Sigmoid colon (tissue), 6 donors: ENCODE measurements at regions not wholly inside any gene's neighbourhood (a gene's known extent, or its start where the extent isn't known, plus 50 kb on each side); places are given as distances from the start of the nearest gene placed in this dataset.

Source experiments
- DNase-seq: peaks from one replicate; pipeline ENCODE4 v3.0.0-alpha.2; 2019
- H3K27ac ChIP-seq, 4 donors: fragments of 200-600 bp; sonication (generic); one replicate each; pipeline ENCODE4 v1.5.1; 2016 to 2019; ENCODE audit warnings: mild to moderate bottlenecking in 1 of 4
- H3K27me3 ChIP-seq, 3 donors: fragments of 200-600 bp; sonication (generic); one replicate each; pipeline ENCODE4 v1.5.1; 2019; ENCODE audit warnings: mild to moderate bottlenecking in 1 of 3
- H3K36me3 ChIP-seq, 4 donors: fragments of 200-600 bp; sonication (generic); one replicate each; pipeline ENCODE4 v1.5.1; 2016 to 2019
- H3K4me1 ChIP-seq, 4 donors: fragments of 200-600 bp; sonication (generic); one replicate each; pipeline ENCODE4 v1.5.1; 2017 to 2019
- H3K4me3 ChIP-seq, 4 donors: fragments of 200-600 bp; sonication (generic); one replicate each; pipeline ENCODE4 v1.5.1; 2017 to 2019; ENCODE audit warnings: mild to moderate bottlenecking in 2 of 4, moderate library complexity in 1 of 4
- H3K9me3 ChIP-seq, 4 donors: fragments of 200-600 bp in 3 of 4; sonication (generic) in 3 of 4; one replicate each; pipeline versions ENCODE4 v1.5.1 to v1.6.1; 2013 to 2019
- CTCF ChIP-seq, 4 experiments: fragments of 450-650 bp in 3 of 4; fragments of 200-600 bp in 1 of 4; IDR thresholded peaks; one replicate each; pipeline ENCODE4 v1.5.1; 2016 to 2019; ENCODE audit warnings: antibody characterized with exemption in 4 of 4, mild to moderate bottlenecking in 3 of 4, moderate library complexity in 2 of 4
- EP300 ChIP-seq, 4 donors: sonication (generic); formaldehyde crosslinking; IDR thresholded peaks; one replicate each; pipeline ENCODE4 v1.6.1; 2017; ENCODE audit warnings: antibody characterized with exemption in 4 of 4
- POLR2A ChIP-seq, 2 donors: fragments of 450-650 bp; IDR thresholded peaks; one replicate each; pipeline ENCODE4 v1.6.1; 2016; ENCODE audit warnings: antibody characterized with exemption in 2 of 2, mild to moderate bottlenecking in 2 of 2, moderate library complexity in 2 of 2
- POLR2AphosphoS5 ChIP-seq, 4 donors: sonication (generic); formaldehyde crosslinking; IDR thresholded peaks; one replicate each; pipeline ENCODE4 v1.6.1; 2017; ENCODE audit warnings: antibody characterized with exemption in 4 of 4
- WGBS, 2 donors: extraction: QIAGEN DNeasy Blood & Tissue Kit; methylation state at CpG; one replicate each; pipeline ENCODE4 v1.1.7; 2013; 5-methylcytosine and 5-hydroxymethylcytosine counted together
- intact Hi-C: fragments of 100-400 bp; cut with DNase I; formaldehyde crosslinking; loops from one replicate; pipeline ENCODE4 v1.15.1; 2023
- donor health status: healthy with polysubstance abuse.
- donor health status: healthy.

- Histone ChIP-seq H3K9me3 (no peaks in the 10 kb centered on the region), H3K4me3 (no peak overlapping the region), H3K36me3 (no peaks in the 10 kb centered on the region), H3K27me3 (no peaks in the 10 kb centered on the region), H3K4me1 (no peaks in the 10 kb centered on the region), H3K27ac (no peak overlapping the region)
- WGBS, 2 donors = 55 to 87% methylated on average over 5 of the region's 5 CpGs
- DNase-seq = no peak
- TF ChIP-seq POLR2AphosphoS5 (IDR thresholded peaks at IDR 0.05) (no peak), EP300 (IDR thresholded peaks at IDR 0.05) (no peak), CTCF (IDR thresholded peaks at IDR 0.05) (no peak), POLR2A (IDR thresholded peaks at IDR 0.05) (no peak)
- intact Hi-C loops = no loop called here
These were observed 324.0 kb upstream of the ROPN1 start for GRCh38 chr3:124316034-124316287.

- Histone ChIP-seq H3K27ac (no peak overlapping the region), H3K4me3 (no peak overlapping the region)
- DNase-seq = no peak
These were observed 326.1 kb upstream of the ROPN1 start for GRCh38 chr3:124318014-124318413.

GRCh38 chr3:124318656-124319055, 326.7 kb upstream of the ROPN1 start:
- Histone ChIP-seq H3K4me3 (no peak overlapping the region), H3K36me3 (no peaks in the 10 kb centered on the region), H3K9me3 (no peaks in the 10 kb centered on the region), H3K4me1 (no peaks in the 10 kb centered on the region), H3K27me3 (no peaks in the 10 kb centered on the region), H3K27ac (no peak overlapping the region)
- intact Hi-C loops = no loop called here
- TF ChIP-seq POLR2A (IDR thresholded peaks at IDR 0.05) (no peak), EP300 (IDR thresholded peaks at IDR 0.05) (no peak), CTCF (IDR thresholded peaks at IDR 0.05) (no peak), POLR2AphosphoS5 (IDR thresholded peaks at IDR 0.05) (no peak)
- WGBS, 2 donors = 51 to 74% methylated on average over 3 of the region's 3 CpGs
- DNase-seq = no peak

More at GRCh38 chr3:124318014-124318413, 326.1 kb upstream of the ROPN1 start:
- intact Hi-C loops = no loop called here
- no peaks in the 10 kb centered on the region for H3K4me1 ChIP-seq
- no peaks in the 10 kb centered on the region for H3K36me3 ChIP-seq
- no peaks in the 10 kb centered on the region for H3K9me3 ChIP-seq
- WGBS, 2 donors = 87 to 88% methylated on average over 3 of the region's 3 CpGs
- H3K27me3 ChIP-seq = no peaks in the 10 kb centered on the region
- TF ChIP-seq POLR2AphosphoS5 (IDR thresholded peaks at IDR 0.05) (no peak), POLR2A (IDR thresholded peaks at IDR 0.05) (no peak), EP300 (IDR thresholded peaks at IDR 0.05) (no peak), CTCF (IDR thresholded peaks at IDR 0.05) (no peak)

- no peak for TF ChIP-seq POLR2AphosphoS5 (IDR thresholded peaks at IDR 0.05)
- no peak for TF ChIP-seq EP300 (IDR thresholded peaks at IDR 0.05)
- no peak for TF ChIP-seq POLR2A (IDR thresholded peaks at IDR 0.05)
- TF ChIP-seq CTCF (IDR thresholded peaks at IDR 0.05) = no peak
- H3K9me3 ChIP-seq = no peaks in the 10 kb centered on the region
- intact Hi-C loops = no loop called here
- H3K4me3 ChIP-seq = no peak overlapping the region
- no peak for DNase-seq
- no peaks in the 10 kb centered on the region for H3K36me3 ChIP-seq
- H3K27ac ChIP-seq = no peak overlapping the region
- no peaks in the 10 kb centered on the region for H3K4me1 ChIP-seq
- H3K27me3 ChIP-seq = no peaks in the 10 kb centered on the region
These were observed 329.1 kb upstream of the ROPN1 start for GRCh38 chr3:124320976-124321375.

- Histone ChIP-seq H3K4me3 (no peak overlapping the region), H3K27ac (no peak overlapping the region), H3K9me3 (no peaks in the 10 kb centered on the region), H3K27me3 (no peaks in the 10 kb centered on the region), H3K36me3 (no peaks in the 10 kb centered on the region), H3K4me1 (no peaks in the 10 kb centered on the region)
- intact Hi-C loops = no loop called here
- DNase-seq = no peak
- TF ChIP-seq EP300 (IDR thresholded peaks at IDR 0.05) (no peak), CTCF (IDR thresholded peaks at IDR 0.05) (no peak), POLR2AphosphoS5 (IDR thresholded peaks at IDR 0.05) (no peak), POLR2A (IDR thresholded peaks at IDR 0.05) (no peak)
- 75% methylated on average over 3 of the region's 3 CpGs for WGBS, 2 donors
These were observed 330.5 kb upstream of the ROPN1 start for GRCh38 chr3:124322309-124322880.
